ENCODE measurements at regions not wholly inside any gene's neighbourhood (a gene's known extent, or its start where the extent isn't known, plus 50 kb on each side); places are given as distances from the start of the nearest gene placed in this dataset.
"Not testable (repeated sequence)": the region's sequence is repeated elsewhere in the genome, so short reads cannot be mapped to it uniquely, and the experiment has no call there.

- DNase-seq = no peak
Observed at GRCh38 chr2:160731856-160732255, 238.2 kb upstream of the RBMS1 start.

GRCh38 chr2:160735696-160736095, 242.1 kb upstream of the RBMS1 start:
- no peak for DNase-seq

- DNase-seq = no peak
Observed at GRCh38 chr2:160736148-160737028, 242.8 kb upstream of the RBMS1 start.

GRCh38 chr2:160737247-160737646, 243.6 kb upstream of the RBMS1 start:
- no peak for DNase-seq

- no peak for DNase-seq
Observed at GRCh38 chr2:160741271-160741670, 247.7 kb upstream of the RBMS1 start.

- DNase-seq = no peak
Observed at GRCh38 chr2:160741815-160742214, 248.2 kb upstream of the RBMS1 start.

GRCh38 chr2:160742667-160743066, 249.1 kb upstream of the RBMS1 start:
- DNase-seq = no peak

- no peak for DNase-seq
Observed at GRCh38 chr2:160747501-160748170, 254.0 kb upstream of the RBMS1 start.

- DNase-seq = no peak
Observed at GRCh38 chr2:160751021-160751420, 257.4 kb upstream of the RBMS1 start.

- DNase-seq = no peak
Observed at GRCh38 chr2:160752475-160753330, 259.1 kb upstream of the RBMS1 start.

- DNase-seq = no peak
Observed at GRCh38 chr2:160753331-160753654, 259.7 kb upstream of the RBMS1 start.

GRCh38 chr2:160753960-160754359, 260.4 kb upstream of the RBMS1 start:
- DNase-seq = no peak

GRCh38 chr2:160756481-160756880, 262.9 kb upstream of the RBMS1 start:
- DNase-seq = no peak

GRCh38 chr2:160762493-160763128, 269.0 kb upstream of the RBMS1 start:
- DNase-seq = not testable (repeated sequence)

GRCh38 chr2:160783474-160783873, 289.9 kb upstream of the RBMS1 start:
- no peak for DNase-seq

GRCh38 chr2:160784034-160784433, 290.4 kb upstream of the RBMS1 start:
- DNase-seq = no peak

- DNase-seq = no peak
Observed at GRCh38 chr2:160790738-160791137, 297.1 kb upstream of the RBMS1 start.

GRCh38 chr2:160791884-160792283, 298.3 kb upstream of the RBMS1 start:
- no peak for DNase-seq

GRCh38 chr2:160792837-160793236, 299.2 kb upstream of the RBMS1 start:
- DNase-seq = no peak

GRCh38 chr2:160794926-160795325, 301.3 kb upstream of the RBMS1 start:
- DNase-seq = no peak

GRCh38 chr2:160803881-160804280, 310.3 kb upstream of the RBMS1 start:
- no peak for DNase-seq

GRCh38 chr2:160810406-160810805, 316.8 kb upstream of the RBMS1 start:
- no peak for DNase-seq

All from T-helper 9 cell (primary cell).